OCI-LY1 (cell line): ENCODE measurements at regions not wholly inside any gene's neighbourhood (a gene's known extent, or its start where the extent isn't known, plus 50 kb on each side); places are given as distances from the start of the nearest gene placed in this dataset.
"Not testable (repeated sequence)": the region's sequence is repeated elsewhere in the genome, so short reads cannot be mapped to it uniquely, and the experiment has no call there.

Experiments used
- CTCF ChIP-seq: fragments of 200-600 bp; sonication (generic), shearing (Covaris generic); IDR thresholded peaks from 2 replicates; pipeline ENCODE4 v1.5.1; 2017; ENCODE audit warnings: mild to moderate bottlenecking, antibody characterized with exemption, low read length, moderate library complexity, mixed read lengths
- EZH2 ChIP-seq: fragments of 200-600 bp; sonication (generic), shearing (Covaris generic); IDR thresholded peaks from 2 replicates; pipeline ENCODE4 v1.8.0; 2017; ENCODE audit warnings: borderline replicate concordance, mixed run types, mild to moderate bottlenecking, antibody characterized with exemption, low read length, moderate library complexity, mixed read lengths

GRCh38 chr9:24856601-24857000 lies 310.9 kb upstream of the IZUMO3 start:
- not testable (repeated sequence) for TF ChIP-seq CTCF, EZH2
